Transverse colon (tissue), 4 donors: ENCODE measurements at regions not wholly inside any gene's neighbourhood (a gene's known extent, or its start where the extent isn't known, plus 50 kb on each side); places are given as distances from the start of the nearest gene placed in this dataset.

ENCODE experiments used
- DNase-seq: peaks from one replicate; pipeline ENCODE4 v3.0.0-alpha.2; 2019
- H3K27ac ChIP-seq, 4 donors: fragments of 200-600 bp; sonication (generic); 2 replicates each; pipeline ENCODE4 v1.5.1; 2016 to 2018; ENCODE audit warnings: inconsistent platforms in 4 of 4
- H3K27me3 ChIP-seq: fragments of 200-600 bp; sonication (generic); 2 replicates; pipeline ENCODE4 v1.5.1; 2017; ENCODE audit warnings: inconsistent platforms
- H3K36me3 ChIP-seq, 4 donors: fragments of 200-600 bp; sonication (generic); 2 replicates each; pipeline ENCODE4 v1.5.1; 2017 to 2019; ENCODE audit warnings: inconsistent platforms in 4 of 4
- H3K4me1 ChIP-seq, 4 donors: fragments of 200-600 bp; sonication (generic); 2 replicates each; pipeline ENCODE4 v1.5.1; 2017 to 2020; ENCODE audit warnings: inconsistent platforms in 4 of 4
- H3K4me3 ChIP-seq, 4 donors: fragments of 200-600 bp; sonication (generic); 1 replicate in 1 of 4; 2 replicates in 3 of 4; pipeline versions ENCODE4 v1.5.1 to v1.6.1; 2017 to 2019; ENCODE audit warnings: inconsistent platforms in 4 of 4
- H3K9me3 ChIP-seq, 2 donors: fragments of 200-600 bp; sonication (generic); 2 replicates each; pipeline ENCODE4 v1.5.1; 2017 to 2019; ENCODE audit warnings: inconsistent platforms in 2 of 2
- CTCF ChIP-seq, 5 experiments: fragments of 200-600 bp in 3 of 5; fragments of 450-650 bp in 2 of 5; sonication (generic) in 3 of 5; IDR thresholded peaks; 1 replicate in 2 of 5; 2 replicates in 3 of 5; pipeline ENCODE4 v1.5.1; 2016 to 2017; ENCODE audit warnings: antibody characterized with exemption in 5 of 5, inconsistent platforms in 3 of 5, mild to moderate bottlenecking in 2 of 5, moderate library complexity in 1 of 5
- EP300 ChIP-seq: sonication (generic); formaldehyde crosslinking; IDR thresholded peaks from one replicate; pipeline ENCODE4 v1.6.1; 2017; ENCODE audit warnings: antibody characterized with exemption, low read depth
- POLR2A ChIP-seq: fragments of 450-650 bp; IDR thresholded peaks from one replicate; pipeline ENCODE4 v1.6.1; 2016; ENCODE audit warnings: antibody characterized with exemption, mild to moderate bottlenecking, moderate library complexity
- POLR2AphosphoS5 ChIP-seq, 3 donors: sonication (generic); formaldehyde crosslinking; IDR thresholded peaks; one replicate each; pipeline ENCODE4 v1.6.1; 2016; ENCODE audit warnings: antibody characterized with exemption in 3 of 3
- WGBS, 2 donors: methylation state at CpG; one replicate each; pipeline ENCODE4 v1.1.5; 2018; ENCODE audit warnings: low coverage in 1 of 2; 5-methylcytosine and 5-hydroxymethylcytosine counted together
- in situ Hi-C, 4 donors: fragments of 200-750 bp; cut with MboI; loops; one replicate each; pipeline versions ENCODE4 v1.15.0 to v1.15.1; 2017; ENCODE audit warnings: low sequenced_read_pairs in 3 of 4, low pct_ligation_motif_present in 1 of 4, low pct_unique_long_range_greater_than_20kb in 1 of 4
- intact Hi-C: fragments of 100-400 bp; cut with DNase I; formaldehyde crosslinking; loops from one replicate; pipeline ENCODE4 v1.15.1; 2023; ENCODE audit warnings: low total_unique reads

- in situ Hi-C loops (no loop called here), intact Hi-C loops (no loop called here)
- no peak for TF ChIP-seq POLR2A
- H3K27me3 ChIP-seq = no peaks in the 10 kb centered on the region
- 28 to 40% methylated on average over 5 of the region's 5 CpGs for WGBS, 2 donors
- H3K27ac ChIP-seq = no peak overlapping the region
- no peaks in the 10 kb centered on the region for H3K36me3 ChIP-seq
- H3K4me1 ChIP-seq = peaks cover 0 to 5% (median 0%) of the 10 kb centered on the region in 4 donors
- DNase-seq = no peak
- H3K4me3 ChIP-seq = no peak overlapping the region
- H3K9me3 ChIP-seq = peaks cover 0 to 3% of the 10 kb centered on the region in 2 donors
Measured at GRCh38 chr1:81477710-81478109, 323.0 kb upstream of the ADGRL2 start.

- Histone ChIP-seq H3K36me3 (no peaks in the 10 kb centered on the region), H3K27ac (no peak overlapping the region), H3K4me3 (no peak overlapping the region), H3K9me3 (no peaks in the 10 kb centered on the region), H3K27me3 (no peaks in the 10 kb centered on the region), H3K4me1 (peaks cover 0 to under 1% (median 0%) of the 10 kb centered on the region in 4 donors)
- TF ChIP-seq EP300 (no peak), POLR2A (no peak), CTCF (IDR thresholded peaks at IDR 0.05) (no peak), POLR2AphosphoS5 (IDR thresholded peaks at IDR 0.05) (no peak)
- 77 to 93% methylated on average over 4 to 6 of the region's 6 CpGs for WGBS, 2 donors
- in situ Hi-C loops = no loop called here
- intact Hi-C loops = no loop called here
- DNase-seq = no peak
Measured at GRCh38 chr1:81472387-81472786, 328.3 kb upstream of the ADGRL2 start.

- Histone ChIP-seq H3K27me3 (no peaks in the 10 kb centered on the region), H3K27ac (no peak overlapping the region), H3K9me3 (no peaks in the 10 kb centered on the region), H3K4me1 (peaks cover 0 to 9% (median 4%) of the 10 kb centered on the region in 4 donors), H3K4me3 (no peak overlapping the region), H3K36me3 (no peaks in the 10 kb centered on the region)
- WGBS, 2 donors = 79 to 86% methylated on average over 2 of the region's 2 CpGs
- TF ChIP-seq POLR2A = no peak
- no peak for TF ChIP-seq CTCF (IDR thresholded peaks at IDR 0.05)
- no peak for TF ChIP-seq EP300
- no peak for TF ChIP-seq POLR2AphosphoS5 (IDR thresholded peaks at IDR 0.05)
- no peak for DNase-seq
- in situ Hi-C loops = no loop called here
- intact Hi-C loops = no loop called here
Measured at GRCh38 chr1:81471255-81471654, 329.5 kb upstream of the ADGRL2 start.

GRCh38 chr1:81470275-81470674, 330.5 kb upstream of the ADGRL2 start:
- no peaks in the 10 kb centered on the region for H3K9me3 ChIP-seq
- in situ Hi-C loops = no loop called here
- no peak for DNase-seq
- 62 to 68% methylated on average over 3 of the region's 3 CpGs for WGBS, 2 donors
- peaks cover 0 to 9% (median 4%) of the 10 kb centered on the region in 4 donors for H3K4me1 ChIP-seq
- no peak overlapping the region for H3K27ac ChIP-seq
- H3K4me3 ChIP-seq = no peak overlapping the region
- H3K27me3 ChIP-seq = no peaks in the 10 kb centered on the region
- TF ChIP-seq EP300 (no peak), POLR2AphosphoS5 (IDR thresholded peaks at IDR 0.05) (no peak), POLR2A (no peak), CTCF (IDR thresholded peaks at IDR 0.05) (no peak)
- intact Hi-C loops = no loop called here
- no peaks in the 10 kb centered on the region for H3K36me3 ChIP-seq

GRCh38 chr1:81467383-81467782, 333.4 kb upstream of the ADGRL2 start:
- DNase-seq = no peak
- Histone ChIP-seq H3K9me3 (no peaks in the 10 kb centered on the region), H3K4me3 (no peak overlapping the region), H3K36me3 (no peaks in the 10 kb centered on the region), H3K4me1 (peaks cover 0 to 9% (median 4%) of the 10 kb centered on the region in 4 donors), H3K27ac (no peak overlapping the region), H3K27me3 (no peaks in the 10 kb centered on the region)
- in situ Hi-C loops = no loop called here
- intact Hi-C loops = no loop called here
- TF ChIP-seq POLR2A (no peak), EP300 (no peak), POLR2AphosphoS5 (IDR thresholded peaks at IDR 0.05) (no peak), CTCF (IDR thresholded peaks at IDR 0.05) (no peak)
- 77 to 82% methylated on average over 3 to 4 of the region's 4 CpGs for WGBS, 2 donors
